GM04504 (cell line): ENCODE measurements at regions not wholly inside any gene's neighbourhood (a gene's known extent, or its start where the extent isn't known, plus 50 kb on each side); places are given as distances from the start of the nearest gene placed in this dataset.
"Not testable (repeated sequence)": the region's sequence is repeated elsewhere in the genome, so short reads cannot be mapped to it uniquely, and the experiment has no call there.

Experiments used
- DNase-seq: peaks from one replicate; pipeline ENCODE4 v3.0.0-alpha.2; 2012; ENCODE audit warnings: low read depth

DNA sequence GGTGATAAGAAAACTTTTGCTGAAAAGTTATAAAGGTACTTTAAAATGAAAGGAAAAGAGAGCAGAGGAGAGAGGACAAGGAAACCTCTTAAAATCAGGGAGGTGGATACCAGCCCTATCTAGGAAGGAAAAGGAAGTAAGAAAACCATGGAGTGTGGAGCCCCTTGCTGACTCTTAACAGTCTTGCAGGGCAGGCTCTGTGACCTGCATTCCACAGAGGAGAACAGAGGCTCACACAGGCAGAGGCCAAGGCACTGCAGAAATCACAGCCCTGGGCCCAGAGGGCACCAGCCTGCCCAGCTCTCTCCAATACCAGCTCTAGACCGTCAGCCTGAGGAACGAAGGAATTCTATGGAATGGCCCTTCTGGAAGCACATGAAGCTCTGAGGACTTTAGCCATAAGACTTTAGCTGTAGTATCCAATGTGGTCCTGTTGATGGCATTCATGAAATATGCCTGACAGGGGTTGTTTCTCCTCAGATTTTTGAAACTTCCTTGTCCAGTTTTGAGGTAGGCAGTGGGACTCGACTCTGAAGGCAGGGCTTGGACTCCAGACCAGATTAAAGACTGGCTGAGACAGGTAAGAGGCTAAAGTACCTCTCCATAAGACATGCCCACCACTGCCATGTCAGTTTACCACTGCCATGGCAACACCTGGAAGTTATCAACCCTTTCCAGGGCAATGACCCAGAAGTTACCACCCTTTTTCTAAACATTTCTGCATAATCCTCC lies 216.3 kb downstream of the ANAPC1 start:
- peak; percentile 59 for DNase-seq

DNA sequence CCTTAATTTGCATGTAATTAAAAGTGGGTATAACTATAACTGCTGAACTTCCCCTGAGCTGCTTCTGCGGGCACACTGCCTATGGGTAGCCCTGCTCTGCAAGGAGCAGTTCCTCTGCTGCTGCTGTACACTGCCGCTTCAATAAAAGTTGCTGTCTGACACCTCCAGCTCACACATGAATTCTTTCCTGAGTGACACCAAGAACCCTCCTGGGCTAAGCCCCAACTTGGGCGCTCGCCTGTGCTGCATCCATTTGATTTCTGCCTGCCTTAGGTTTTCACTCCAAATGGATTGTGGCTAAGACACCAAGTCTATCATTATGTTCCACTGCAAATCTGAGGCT lies 215.7 kb downstream of the ANAPC1 start:
- DNase-seq: no peak

DNA sequence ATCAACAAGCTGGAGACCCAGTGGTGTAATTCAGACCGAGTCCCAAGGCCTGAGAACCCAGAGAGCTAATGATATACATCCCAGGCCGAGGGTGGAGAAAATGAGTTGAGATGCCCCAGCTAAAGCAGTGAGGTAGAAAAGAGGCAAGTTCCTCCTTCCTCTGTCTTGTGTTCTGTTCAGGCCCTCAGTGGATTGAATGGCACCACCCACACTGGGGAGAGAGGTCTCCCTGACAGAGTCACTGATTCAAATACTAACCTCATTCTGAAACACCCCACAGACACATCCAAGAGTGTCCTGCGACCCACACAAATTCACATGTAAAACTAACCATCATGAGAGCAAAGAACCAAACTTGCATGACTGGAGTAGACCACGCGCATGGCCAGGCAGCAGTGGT lies 215.3 kb downstream of the ANAPC1 start:
- DNase-seq: no peak

DNA sequence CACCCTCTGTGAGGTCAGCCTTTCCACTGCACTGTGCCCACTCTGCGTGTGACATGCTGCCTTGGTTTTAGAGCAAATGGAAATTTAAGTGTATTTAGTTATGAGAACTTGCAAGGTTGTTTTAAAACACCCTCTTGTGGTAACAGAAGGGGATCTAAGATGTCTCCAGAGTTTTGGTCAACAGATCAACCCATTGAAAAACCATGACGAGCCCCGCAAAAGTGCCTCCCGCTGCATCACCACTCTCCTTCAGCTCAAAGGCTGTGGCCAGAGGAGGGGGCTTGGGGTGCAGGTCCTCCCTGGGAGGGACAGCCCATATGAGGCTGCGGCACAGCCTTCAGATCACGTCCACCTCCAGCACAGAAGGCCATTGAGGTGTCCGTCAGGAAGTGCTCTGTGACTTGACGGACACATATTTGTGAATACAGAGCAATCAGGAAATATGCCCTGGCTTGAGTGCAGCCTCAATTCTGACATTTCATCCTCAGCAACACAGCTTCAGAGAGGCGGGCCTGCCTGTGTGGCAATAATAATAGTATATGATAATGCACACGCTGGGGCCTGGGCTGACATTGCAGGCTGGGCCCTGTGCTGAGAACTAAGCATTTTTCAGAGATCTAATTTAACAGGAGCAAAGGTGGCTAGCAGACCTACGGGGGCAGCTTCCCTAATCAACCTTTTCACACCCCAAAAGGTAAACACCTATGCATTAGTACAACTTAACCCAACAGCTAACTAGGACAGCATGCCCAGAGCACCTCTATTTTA lies 213.9 kb downstream of the ANAPC1 start:
- DNase-seq: no peak

DNA sequence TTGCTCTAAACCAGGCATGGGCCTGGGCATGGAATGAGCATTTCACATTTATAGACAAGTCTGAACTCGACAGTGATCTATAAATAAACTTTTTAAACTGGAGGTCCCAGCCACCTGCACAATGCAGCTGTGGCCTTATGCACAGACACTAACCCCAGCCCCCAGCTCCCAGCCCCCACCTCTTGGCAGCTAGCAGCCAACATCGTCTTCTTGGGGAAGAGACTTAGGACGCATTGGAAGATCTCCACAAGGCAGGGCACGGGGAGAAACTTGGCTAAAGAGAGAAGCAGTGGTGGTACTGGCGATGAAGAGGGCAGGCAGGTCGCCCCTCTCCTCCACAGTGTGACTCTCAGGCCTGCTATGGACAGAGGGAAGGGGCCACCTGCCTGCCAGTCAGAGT lies 213.2 kb downstream of the ANAPC1 start:
- DNase-seq: no peak

DNA sequence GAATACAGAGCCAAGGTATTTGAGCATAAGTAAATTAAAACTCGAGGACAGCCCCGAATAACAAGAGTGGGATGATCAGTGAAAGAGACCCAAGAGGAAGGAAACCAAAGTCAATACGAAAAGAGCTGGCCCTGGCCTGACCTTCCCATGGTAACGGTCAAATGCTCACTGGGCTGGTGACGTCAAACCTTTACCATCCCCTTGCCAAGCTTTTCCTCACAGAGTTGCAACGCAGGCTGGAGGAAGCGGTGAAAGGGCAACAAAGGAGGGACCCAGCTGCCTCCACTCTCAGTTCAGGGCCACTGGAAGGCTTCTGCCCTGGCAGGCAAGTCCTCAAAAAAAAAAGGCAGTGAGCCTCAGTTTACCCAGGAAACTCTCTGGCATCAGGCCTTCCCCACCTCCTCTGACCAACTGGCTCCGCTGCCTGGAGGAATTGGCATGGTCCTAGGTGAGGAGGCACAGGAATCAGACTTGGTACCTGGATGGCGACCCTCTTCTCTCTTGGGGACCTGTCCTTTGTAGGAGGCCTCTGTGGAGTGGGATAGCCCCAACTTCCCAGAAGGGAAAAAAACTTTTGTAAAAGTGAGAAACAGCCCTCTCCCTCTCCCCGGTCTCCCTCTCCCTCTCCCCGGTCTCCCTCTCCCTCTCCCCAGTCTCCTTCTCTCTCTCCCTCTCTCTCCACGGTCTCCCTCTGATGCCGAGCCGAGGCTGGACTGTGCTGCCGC lies 212.4 kb downstream of the ANAPC1 start:
- no peak for DNase-seq

DNA sequence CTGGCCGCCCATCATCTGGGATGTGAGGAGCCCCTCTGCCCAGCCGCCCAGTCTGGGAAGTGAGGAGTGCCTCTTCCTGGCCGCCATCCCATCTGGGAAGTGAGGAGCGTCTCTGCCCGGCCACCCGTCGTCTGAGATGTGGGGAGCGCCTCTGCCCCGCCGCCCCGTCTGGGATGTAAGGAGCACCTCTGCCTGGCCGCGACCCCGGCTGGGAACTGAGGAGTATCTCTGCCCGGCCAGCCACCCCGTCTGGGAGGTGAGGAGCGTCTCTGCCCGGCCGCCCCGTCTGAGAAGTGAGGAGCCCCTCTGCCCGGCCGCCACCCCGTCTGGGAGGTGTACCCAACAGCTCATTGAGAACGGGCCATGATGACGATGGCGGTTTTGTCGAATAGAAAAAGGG lies 211.4 kb downstream of the ANAPC1 start:
- DNase-seq: not testable (repeated sequence)

DNA sequence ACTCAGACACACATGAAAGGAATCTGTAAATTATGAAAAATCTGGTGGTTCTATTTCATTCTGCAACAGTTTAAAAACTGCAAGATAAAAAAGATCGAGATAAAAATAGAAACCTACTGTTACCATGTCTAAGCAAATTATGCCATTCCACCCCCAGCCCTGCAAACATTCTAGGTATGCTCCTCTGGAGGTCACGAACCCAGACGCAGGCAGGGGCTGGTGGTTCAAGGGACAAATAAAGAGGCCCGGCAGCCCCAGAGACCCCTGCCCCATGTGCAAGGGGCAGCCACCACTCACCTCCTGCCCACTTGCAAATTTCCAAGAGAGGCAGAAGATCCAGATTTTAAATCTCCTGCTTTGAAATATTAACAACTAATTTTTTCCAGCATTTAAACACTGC lies 210.5 kb downstream of the ANAPC1 start:
- DNase-seq: no peak

DNA sequence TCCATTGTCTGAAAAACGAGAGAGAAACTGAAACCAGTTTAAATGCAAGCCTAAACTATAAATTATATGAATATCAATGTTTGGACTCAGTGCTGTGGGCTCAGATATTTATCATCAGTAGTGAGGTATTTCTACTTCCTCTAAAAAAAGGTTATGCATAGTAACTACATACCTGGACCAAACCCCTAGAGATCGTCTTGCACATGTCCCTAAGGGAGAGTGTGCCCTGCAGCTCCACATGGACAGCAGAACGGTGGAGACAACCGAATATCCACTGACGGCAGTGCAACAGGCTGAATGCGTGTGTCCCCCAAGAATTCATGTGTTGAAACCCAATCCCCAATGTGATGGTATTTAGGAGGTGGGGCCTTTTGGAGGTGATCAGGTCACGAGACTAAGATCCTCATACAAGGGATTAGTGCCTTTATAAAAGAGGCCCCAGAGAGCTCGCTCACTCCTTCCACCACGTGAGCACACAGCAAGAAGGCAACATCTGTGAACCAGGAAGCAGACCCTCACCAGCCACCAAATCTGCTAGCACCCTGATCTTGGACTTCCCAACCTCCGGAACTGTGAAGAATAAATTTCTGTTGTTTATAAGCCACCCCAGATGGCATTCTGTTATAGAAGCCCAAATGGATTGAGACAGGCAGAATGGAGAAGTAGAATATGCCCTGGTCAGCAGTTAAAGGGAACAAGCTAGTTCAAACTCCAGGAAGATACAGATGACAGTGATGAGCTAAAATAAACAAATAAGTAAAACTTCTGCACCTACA lies 208.4 kb downstream of the ANAPC1 start:
- no peak for DNase-seq

DNA sequence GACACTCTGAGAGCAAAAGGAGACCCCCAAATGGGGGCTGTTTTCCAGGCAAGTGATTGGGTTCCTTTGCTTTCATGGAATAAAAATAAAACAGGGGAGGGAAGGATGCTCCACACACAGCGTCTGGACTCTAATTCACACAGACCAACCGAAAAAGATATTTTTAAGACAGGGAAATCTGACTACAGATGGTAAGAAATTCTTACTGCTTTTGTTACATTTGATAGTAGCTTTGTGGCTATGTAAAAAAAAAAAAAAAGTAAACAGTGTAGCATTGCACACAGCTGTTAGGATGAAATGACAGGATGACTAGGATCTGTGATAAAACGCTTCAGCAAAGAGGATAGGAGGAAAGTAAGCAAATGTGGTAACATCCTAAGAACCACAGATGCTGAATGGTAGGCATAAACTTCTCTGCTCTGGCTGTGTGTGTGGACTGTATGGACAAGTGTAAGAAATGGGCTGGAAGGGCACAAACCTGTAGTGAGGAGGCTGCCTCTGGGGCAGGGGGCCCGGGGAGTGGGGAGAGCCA lies 207.6 kb downstream of the ANAPC1 start:
- no peak for DNase-seq

DNA sequence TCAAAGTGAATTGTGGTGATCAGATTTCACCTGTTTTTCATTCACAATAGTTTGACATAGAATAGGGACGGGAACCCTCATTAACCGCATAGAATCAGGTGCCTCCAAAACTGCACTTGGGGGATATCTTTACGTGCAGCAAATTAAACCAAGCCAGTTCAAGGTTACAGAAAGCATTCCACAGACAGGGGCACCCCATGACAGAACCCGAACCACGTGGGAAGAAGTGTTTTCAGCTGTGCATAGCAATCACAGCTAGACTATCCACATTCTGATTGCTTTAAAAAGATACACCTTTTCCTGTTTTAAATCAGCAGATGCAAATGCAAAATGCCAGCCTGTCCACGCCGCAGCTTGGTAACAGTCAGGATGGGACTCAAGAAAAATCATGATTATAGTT lies 205.8 kb downstream of the ANAPC1 start:
- no peak for DNase-seq

DNA sequence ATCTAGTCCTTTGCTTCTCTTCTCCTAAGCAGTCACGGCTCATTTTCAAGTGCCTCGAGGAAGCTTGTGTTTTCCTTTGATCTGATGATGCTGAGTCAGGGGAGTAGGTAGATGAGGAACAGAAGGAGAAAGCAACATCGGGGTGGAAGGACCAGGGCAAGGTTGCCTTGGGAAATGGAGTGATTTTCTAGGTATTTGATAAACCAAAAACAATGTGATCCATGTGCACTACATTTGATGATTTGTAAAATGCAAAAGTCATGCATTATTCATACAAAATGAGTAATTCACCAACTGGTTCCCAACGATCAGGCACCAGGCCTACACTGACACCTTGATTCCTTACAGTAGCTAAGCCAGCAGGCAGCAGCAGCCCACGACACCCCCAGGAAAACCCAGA lies 205.3 kb downstream of the ANAPC1 start:
- DNase-seq: no peak

DNA sequence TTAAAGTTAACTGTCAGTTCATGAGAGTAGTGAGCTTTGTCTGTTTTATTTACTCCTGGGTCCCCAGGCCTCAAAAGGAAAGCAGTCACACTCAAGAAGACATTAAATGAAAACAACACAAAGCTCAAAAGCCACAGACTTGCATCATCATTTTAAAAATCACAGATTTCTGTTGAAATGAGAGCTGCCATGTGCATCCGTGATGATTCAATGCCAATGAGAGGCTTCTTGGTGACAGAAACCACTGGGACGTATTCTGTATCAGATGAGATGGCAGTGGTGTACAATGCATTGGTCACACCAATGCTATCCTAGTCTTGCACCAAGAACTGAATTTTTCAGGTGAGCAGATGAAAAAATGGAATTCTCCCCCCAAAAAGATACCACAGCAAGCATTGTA lies 204.8 kb downstream of the ANAPC1 start:
- no peak for DNase-seq

DNA sequence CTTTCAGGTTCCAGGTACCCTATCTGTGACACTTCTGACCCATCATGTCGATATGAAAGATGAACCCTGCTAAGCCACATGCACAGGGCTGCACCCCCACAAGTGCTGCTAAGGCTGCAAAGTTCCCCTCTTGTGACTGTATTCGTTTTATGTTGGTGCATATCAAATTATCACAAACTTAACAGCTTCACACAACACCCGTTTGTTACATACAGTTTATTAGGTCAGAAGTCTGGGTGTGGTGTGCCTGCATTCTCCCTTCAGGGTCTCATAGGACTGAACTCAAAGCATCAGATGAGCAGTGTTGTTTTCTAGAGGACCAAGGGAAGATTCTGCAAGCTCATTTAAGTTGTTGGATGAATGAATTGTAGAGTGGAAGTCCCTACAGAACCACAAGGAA lies 199.4 kb downstream of the ANAPC1 start:
- DNase-seq: no peak

DNA sequence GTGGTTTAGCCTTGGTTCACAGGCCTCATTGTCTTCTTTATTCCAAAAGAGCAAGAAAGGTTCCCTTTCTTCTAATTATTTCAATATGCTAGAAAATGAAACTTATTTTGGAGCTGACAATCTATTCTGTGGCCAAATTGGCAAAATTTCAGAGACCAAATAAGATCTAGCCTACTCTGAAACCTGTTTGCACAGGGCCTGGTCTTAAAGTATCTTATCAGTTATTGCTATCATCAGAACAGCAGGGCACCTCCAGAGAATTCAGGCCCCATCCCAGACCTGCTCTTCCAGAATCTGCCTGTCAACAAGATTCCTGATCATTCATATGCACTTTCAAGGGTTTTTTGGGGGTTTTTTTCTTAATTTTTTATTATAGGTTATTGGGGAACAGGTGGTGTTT lies 198.7 kb downstream of the ANAPC1 start:
- no peak for DNase-seq

DNA sequence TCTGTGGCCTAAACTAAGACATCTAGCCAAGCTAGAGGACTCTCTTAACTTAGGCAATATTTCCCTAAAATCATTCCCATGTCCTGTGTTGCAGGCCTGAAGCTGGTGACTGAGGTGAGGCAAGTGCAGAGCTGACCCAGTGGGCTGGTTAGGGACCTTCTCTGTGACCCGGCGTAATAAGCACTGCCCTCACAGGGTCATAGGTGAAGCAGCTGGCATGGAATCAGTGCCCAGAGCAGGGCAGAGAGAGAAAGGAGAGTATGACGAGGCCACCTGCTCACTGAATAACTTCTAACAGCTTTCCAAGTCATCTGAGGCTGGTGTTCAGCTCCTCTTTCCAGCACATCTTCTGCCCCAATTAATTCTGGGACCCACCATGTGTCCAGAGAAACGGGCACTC lies 197.0 kb downstream of the ANAPC1 start:
- DNase-seq: no peak

DNA sequence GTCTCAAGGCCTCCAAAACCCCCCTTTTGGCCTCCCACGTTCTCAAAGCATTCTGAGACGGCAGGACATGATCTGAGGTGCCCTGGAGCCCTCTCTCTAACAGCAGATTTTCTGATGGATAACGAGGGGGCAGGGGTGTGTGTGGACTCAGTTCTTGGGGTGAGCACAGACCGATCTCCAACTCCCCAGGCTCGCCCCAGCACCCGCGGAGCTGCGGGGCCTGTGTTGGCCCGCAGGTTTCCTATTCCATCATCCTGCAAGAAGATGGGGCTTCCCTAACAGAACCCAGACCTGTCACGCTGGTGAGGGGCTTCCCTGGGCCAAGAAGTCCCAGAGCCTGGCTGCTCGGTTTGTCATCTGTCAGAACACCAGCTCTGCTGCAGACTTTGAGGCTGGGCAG lies 196.1 kb downstream of the ANAPC1 start:
- DNase-seq: no peak

DNA sequence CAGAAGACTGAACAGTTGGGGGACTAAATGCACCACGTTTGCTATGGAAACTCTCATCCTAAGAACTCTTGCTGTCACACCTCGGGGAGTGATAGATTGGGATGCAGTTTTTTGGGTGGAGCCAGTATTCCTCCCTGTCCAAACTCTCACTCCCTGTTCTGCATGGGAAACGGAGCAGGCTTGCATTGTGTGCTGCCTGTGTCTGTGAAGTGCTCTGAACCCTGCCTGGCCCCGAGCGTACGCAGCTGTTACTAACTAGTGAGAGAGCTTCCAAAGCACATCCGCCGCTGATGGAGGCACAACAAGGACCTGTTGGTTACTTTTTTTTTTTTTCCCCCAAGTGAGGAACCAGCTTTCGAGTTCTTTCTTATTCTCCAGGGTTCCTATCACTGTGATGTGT lies 195.5 kb downstream of the ANAPC1 start:
- DNase-seq: no peak

DNA sequence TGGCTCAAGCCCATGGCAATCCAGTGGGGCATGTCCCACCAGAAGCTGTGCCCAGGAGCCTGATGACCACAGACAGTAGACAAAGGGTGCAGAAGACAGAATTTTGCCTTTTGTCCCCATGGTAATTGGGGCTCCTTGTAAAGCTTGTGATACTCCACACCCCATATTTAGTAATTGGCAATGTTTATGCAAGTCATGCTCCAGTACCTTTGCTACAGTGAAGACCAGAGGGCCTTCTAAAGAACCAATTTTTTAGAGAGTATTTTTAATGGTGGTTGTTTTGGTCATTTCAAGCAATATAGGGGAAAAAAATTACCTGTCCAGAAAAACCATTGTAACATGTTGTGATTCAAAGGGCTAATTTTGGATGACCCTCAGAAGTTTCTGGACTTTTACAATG lies 194.8 kb downstream of the ANAPC1 start:
- no peak for DNase-seq

DNA sequence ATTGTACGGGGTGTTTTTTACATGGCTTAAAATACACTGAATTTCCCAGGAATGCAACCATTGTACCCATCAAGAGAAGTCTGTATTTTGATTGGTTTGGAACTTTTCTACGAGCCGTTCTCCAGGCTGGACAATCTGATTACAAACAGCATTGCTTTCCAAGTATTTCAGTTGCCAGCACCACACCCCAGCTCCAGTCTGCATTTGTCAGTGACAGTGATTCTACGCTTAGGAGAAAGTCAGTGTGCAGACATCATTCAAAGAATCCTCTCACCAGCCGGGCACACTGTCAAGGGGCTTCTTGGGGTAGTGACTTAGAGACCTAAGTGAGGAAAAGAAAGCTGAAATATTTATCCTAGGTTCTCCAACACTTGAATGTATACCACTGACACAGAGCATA lies 194.1 kb downstream of the ANAPC1 start:
- no peak for DNase-seq

DNA sequence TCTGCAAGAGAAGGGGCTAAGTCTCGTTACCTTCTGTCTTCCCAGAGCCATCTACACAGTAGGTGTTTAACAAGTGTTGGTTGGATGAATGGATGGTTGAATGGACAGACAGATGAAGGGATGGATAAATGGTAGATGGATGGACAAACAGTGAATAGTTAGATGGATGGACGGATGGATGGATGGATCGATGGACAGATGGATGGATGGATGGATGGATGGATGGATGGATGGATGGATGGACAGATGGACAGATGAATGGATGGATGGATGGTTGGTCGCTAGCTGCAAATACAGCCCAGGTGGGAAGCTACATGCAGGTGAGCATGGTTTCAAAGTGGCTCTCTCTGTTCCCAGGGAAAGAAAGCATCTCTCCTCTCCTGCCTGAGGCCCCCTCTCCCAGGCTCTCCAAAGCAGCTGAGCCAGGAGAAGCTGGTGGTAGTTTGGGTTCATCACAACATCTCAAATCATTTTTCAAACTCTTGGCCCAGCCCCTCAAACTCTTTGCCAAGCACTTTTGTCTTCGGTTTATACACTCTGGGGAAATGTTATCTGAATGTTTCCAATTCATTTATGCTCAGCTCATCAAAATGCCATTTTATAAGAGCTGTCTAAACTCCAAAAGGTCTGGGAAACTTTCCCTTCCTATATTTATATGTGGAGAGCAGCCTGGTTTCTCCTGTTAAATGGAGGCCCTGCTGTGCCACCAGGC lies 192.7 kb downstream of the ANAPC1 start:
- no peak for DNase-seq

DNA sequence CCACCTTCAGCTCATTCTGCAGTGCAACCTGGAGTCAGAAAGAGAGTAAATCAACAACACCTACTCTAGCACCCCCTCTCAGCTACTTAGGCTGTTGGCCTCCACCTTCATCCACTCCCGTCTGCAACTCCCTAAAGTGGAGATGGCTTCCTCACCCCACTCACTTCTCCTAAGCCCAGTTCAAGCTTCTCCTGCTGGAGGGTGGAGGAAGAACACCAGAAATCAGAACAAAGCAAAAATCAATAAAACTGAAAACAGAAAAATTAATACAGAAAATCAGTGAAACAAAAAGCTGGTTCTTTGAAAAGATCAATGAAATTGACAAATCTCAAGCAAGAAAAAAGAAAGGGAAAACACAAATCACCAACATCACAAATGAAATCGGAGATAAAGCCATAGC lies 191.7 kb downstream of the ANAPC1 start:
- no peak for DNase-seq
